Lung (tissue), 11 donors: ENCODE measurements at regions not wholly inside any gene's neighbourhood (a gene's known extent, or its start where the extent isn't known, plus 50 kb on each side); places are given as distances from the start of the nearest gene placed in this dataset.
"Not testable (repeated sequence)": the region's sequence is repeated elsewhere in the genome, so short reads cannot be mapped to it uniquely, and the experiment has no call there.

Experiments
- ATAC-seq: fragments of 200-7000 bp; cut with Tn5 transposase; one replicate; pipeline ENCODE4 v1.9.1; 2020; ENCODE audit warnings: moderate number of reproducible peaks; ENCODE audit not compliant: insufficient read depth, low FRiP score
- DNase-seq, 3 donors: peaks; one replicate each; pipeline ENCODE4 v3.0.0-alpha.2; 2013 to 2017
- H3K27ac ChIP-seq, 2 donors: one replicate each; pipeline ENCODE4 v1.5.1; 2013; ENCODE audit warnings: mild to moderate bottlenecking in 2 of 2, moderate library complexity in 2 of 2, control low read depth in 1 of 2, inconsistent platforms in 1 of 2, low read depth in 1 of 2, low read length in 1 of 2
- H3K27me3 ChIP-seq, 3 donors: one replicate each; pipeline ENCODE4 v1.5.1; 2013; ENCODE audit warnings: low read length in 2 of 3; ENCODE audit not compliant: control insufficient read depth in 3 of 3, insufficient read depth in 3 of 3
- H3K36me3 ChIP-seq, 4 donors: one replicate each; pipeline ENCODE4 v1.5.1; 2013; ENCODE audit warnings: low read length in 4 of 4, mild to moderate bottlenecking in 1 of 4, moderate library complexity in 1 of 4; ENCODE audit not compliant: control insufficient read depth in 4 of 4, insufficient read depth in 4 of 4
- H3K4me1 ChIP-seq, 5 donors: one replicate each; pipeline ENCODE4 v1.5.1; 2013; ENCODE audit warnings: low read length in 5 of 5, mild to moderate bottlenecking in 2 of 5, moderate library complexity in 1 of 5; ENCODE audit not compliant: control insufficient read depth in 5 of 5, insufficient read depth in 5 of 5
- H3K4me3 ChIP-seq: one replicate; pipeline ENCODE4 v1.5.1; 2013; ENCODE audit warnings: mild to moderate bottlenecking, control low read depth, moderate library complexity
- H3K9ac ChIP-seq, 2 donors: one replicate each; pipeline ENCODE4 v1.5.1; 2013; ENCODE audit warnings: low read length in 2 of 2, control low read depth in 1 of 2; ENCODE audit not compliant: insufficient read depth in 1 of 2
- H3K9me3 ChIP-seq, 4 donors: one replicate each; pipeline ENCODE4 v1.5.1; 2013; ENCODE audit warnings: low read length in 3 of 4, mild to moderate bottlenecking in 1 of 4, moderate library complexity in 1 of 4; ENCODE audit not compliant: control insufficient read depth in 4 of 4, insufficient read depth in 3 of 4
- CTCF ChIP-seq: IDR thresholded peaks from 2 replicates; pipeline ENCODE4 v1.5.1; 2012; ENCODE audit warnings: mild to moderate bottlenecking; ENCODE audit errors: control extremely low read depth, extremely low read depth
- WGBS, 2 donors: extraction: QIAGEN DNeasy Blood & Tissue Kit; methylation state at CpG; one replicate each; pipeline ENCODE4 v1.1.7; 2013; 5-methylcytosine and 5-hydroxymethylcytosine counted together
- donor health status: control.
- donor health status: control.
- donor health status: Bipolar disorder and iron deficiency.
- donor health status: healthy.
- donor health status: DM: yes; HTN: yes; CAD: no.

- no peak for DNase-seq
- WGBS, 2 donors: 78 to 100% methylated on average over 1 of the region's 1 CpG
- Histone ChIP-seq H3K36me3 (no peaks in the 10 kb centered on the region), H3K27me3 (no peaks in the 10 kb centered on the region), H3K4me3 (no peak overlapping the region), H3K27ac (no peak overlapping the region), H3K9me3 (no peaks in the 10 kb centered on the region), H3K9ac (no peak overlapping the region), H3K4me1 (no peaks in the 10 kb centered on the region)
- no peak for ATAC-seq
- TF ChIP-seq CTCF: no peak
Observed at GRCh38 chr4:147109800-147110199, 164.1 kb upstream of the TTC29 start.

- WGBS, 2 donors: 79 to 85% methylated on average over 7 of the region's 7 CpGs
- no peaks in the 10 kb centered on the region for H3K9me3 ChIP-seq
- H3K27ac ChIP-seq: no peak overlapping the region
- H3K4me3 ChIP-seq: no peak overlapping the region
- no peak for ATAC-seq
- TF ChIP-seq CTCF: no peak
- no peaks in the 10 kb centered on the region for H3K4me1 ChIP-seq
- no peaks in the 10 kb centered on the region for H3K27me3 ChIP-seq
- no peaks in the 10 kb centered on the region for H3K36me3 ChIP-seq
- no peak overlapping the region for H3K9ac ChIP-seq
- DNase-seq: peak in 2 of 3 donors; percentile 53 to 74
Observed at GRCh38 chr4:147110473-147111367, 165.1 kb upstream of the TTC29 start.

- H3K4me1 ChIP-seq, DNase-seq, ATAC-seq, H3K4me3 ChIP-seq, H3K27me3 ChIP-seq, H3K27ac ChIP-seq, H3K9me3 ChIP-seq, H3K9ac ChIP-seq, H3K36me3 ChIP-seq: not testable (repeated sequence)
- 78 to 79% methylated on average over 6 of the region's 6 CpGs for WGBS, 2 donors
Observed at GRCh38 chr4:147112196-147112595, 166.5 kb upstream of the TTC29 start.

GRCh38 chr4:147117431-147117830 lies 171.8 kb upstream of the TTC29 start:
- 41 to 54% methylated on average over 4 of the region's 4 CpGs for whole genome bisulfite sequencing, 2 donors
- no peak overlapping the region for H3K4me3 ChIP-seq
- H3K4me1 ChIP-seq: peaks cover 0 to 22% (median 9%) of the 10 kb centered on the region in 5 donors
- H3K27me3 ChIP-seq: no peaks in the 10 kb centered on the region
- DNase-seq (peak; percentile 33 to 78 (median 66)), ATAC-seq (peak; percentile 27)
- H3K27ac ChIP-seq: peak overlapping the region in 1 of 2 donors; percentile 72
- H3K9ac ChIP-seq: peak overlapping the region in 1 of 2 donors; percentile 32
- H3K9me3 ChIP-seq: peaks cover 0 to 3% (median 0%) of the 10 kb centered on the region in 4 donors
- no peaks in the 10 kb centered on the region for H3K36me3 ChIP-seq
- TF ChIP-seq CTCF: no peak
